Kidney epithelial cell (primary cell): ENCODE measurements at regions not wholly inside any gene's neighbourhood (a gene's known extent, or its start where the extent isn't known, plus 50 kb on each side); places are given as distances from the start of the nearest gene placed in this dataset.
"Not testable (repeated sequence)": the region's sequence is repeated elsewhere in the genome, so short reads cannot be mapped to it uniquely, and the experiment has no call there.

Source experiments
- DNase-seq: peaks from one replicate; pipeline ENCODE4 v3.0.0-alpha.2; 2010; ENCODE audit warnings: low read depth
- H3K27me3 ChIP-seq: 2 replicates; pipeline ENCODE4 v1.6.0; 2011; ENCODE audit warnings: low read length; ENCODE audit not compliant: control insufficient read depth, insufficient read depth
- H3K36me3 ChIP-seq: 2 replicates; pipeline ENCODE4 v1.5.1; 2011; ENCODE audit warnings: low read length; ENCODE audit not compliant: control insufficient read depth, insufficient read depth
- H3K4me3 ChIP-seq: 2 replicates; pipeline ENCODE4 v1.5.1; 2011; ENCODE audit warnings: low read depth, mild to moderate bottlenecking, control low read depth, low read length
- TF ChIP-seq, protein P1 (sequence below): IDR thresholded peaks from 2 replicates; pipeline ENCODE4 v1.5.1; 2011; ENCODE audit warnings: mild to moderate bottlenecking, moderate library complexity, low read length, control low read depth, inconsistent platforms; ENCODE audit not compliant: insufficient read depth, poor library complexity, severe bottlenecking

DNA sequence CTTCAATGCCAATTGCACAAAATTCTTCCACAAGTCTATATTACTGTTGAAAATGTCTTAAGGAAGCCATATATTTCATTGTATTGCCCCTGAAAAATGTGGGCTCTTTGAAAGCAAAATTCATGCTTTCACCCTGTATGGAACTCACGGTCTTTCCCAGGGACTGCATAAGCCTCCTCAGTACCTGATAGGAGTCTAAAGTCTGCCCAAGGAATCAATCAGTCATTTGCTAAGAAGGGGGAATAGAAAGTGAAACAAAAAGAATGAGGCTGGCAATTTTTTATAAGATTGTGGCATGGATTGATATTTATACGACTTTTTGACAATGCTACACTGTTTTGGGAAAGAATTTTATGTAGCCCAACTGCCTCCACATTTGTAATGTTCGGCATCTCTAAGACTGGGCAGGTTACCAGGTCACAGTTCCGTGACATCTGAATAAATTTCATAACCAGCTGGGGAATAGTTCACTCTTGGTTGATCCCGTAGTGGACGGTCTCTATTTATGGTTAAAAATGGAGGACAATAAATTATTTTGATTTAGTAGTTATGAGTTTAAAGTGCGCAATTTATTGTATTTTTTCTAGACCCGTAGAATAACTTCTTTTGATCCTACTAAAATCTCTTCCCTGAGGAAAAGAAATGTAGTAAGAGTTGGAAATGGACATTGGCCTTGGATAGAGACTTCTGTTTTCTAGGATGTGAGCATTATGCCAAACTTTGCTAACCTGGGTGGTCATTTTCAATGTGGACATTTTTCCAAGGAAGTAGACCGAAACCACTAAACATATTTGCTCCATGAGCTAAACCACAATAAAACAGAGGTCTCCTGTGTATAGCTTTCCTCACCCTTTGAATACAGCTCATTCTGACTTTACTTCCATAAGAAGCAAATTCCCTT is 1585.4 kb downstream of the EFNB2 start:
- no peaks in the 10 kb centered on the region for H3K36me3 ChIP-seq
- no peak overlapping the region for H3K4me3 ChIP-seq
- TF ChIP-seq, protein P1, sequence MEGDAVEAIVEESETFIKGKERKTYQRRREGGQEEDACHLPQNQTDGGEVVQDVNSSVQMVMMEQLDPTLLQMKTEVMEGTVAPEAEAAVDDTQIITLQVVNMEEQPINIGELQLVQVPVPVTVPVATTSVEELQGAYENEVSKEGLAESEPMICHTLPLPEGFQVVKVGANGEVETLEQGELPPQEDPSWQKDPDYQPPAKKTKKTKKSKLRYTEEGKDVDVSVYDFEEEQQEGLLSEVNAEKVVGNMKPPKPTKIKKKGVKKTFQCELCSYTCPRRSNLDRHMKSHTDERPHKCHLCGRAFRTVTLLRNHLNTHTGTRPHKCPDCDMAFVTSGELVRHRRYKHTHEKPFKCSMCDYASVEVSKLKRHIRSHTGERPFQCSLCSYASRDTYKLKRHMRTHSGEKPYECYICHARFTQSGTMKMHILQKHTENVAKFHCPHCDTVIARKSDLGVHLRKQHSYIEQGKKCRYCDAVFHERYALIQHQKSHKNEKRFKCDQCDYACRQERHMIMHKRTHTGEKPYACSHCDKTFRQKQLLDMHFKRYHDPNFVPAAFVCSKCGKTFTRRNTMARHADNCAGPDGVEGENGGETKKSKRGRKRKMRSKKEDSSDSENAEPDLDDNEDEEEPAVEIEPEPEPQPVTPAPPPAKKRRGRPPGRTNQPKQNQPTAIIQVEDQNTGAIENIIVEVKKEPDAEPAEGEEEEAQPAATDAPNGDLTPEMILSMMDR: no peak
- H3K27me3 ChIP-seq: no peaks in the 10 kb centered on the region
- DNase-seq: peak; percentile 51

DNA sequence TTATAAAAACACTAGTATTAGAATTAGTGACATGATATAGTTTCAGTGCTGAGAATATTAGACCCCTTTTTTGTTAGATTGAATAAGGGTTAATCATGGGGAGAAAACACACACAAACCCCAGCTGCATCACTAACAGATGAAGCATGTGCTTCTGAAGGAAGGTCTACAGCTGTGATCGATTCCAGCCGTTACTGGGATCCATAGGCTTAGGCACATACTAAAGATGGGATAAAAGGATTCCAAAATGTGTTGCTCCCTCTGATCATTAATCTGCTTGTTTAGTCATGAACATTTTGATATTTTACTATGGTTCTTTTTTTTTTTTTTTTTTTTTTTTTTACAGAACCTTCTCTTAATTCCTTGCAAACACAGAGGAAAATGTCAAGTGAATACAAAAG is 1591.3 kb downstream of the EFNB2 start:
- Histone ChIP-seq H3K27me3 (no peaks in the 10 kb centered on the region), H3K4me3 (no peak overlapping the region), H3K36me3 (no peaks in the 10 kb centered on the region)
- no peak for DNase-seq
- TF ChIP-seq, protein P1: no peak

DNA sequence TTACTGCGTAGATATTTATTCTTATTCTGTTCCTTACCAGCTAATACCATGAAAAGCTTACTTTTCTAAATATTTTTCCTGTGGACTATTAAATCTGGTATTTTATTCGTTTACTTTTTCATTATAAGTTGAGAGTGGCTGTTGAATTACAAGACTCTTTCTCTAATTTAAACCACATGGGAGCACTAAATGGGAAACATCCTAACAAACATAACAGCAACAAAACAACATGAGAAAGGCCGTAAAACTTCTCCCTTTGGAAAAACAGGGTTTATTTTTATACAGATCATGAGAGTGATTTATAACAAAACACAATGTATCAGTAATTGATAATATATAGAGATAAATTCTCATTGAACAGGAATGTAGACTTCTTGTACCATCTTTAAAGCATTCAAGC is 1592.1 kb downstream of the EFNB2 start:
- Histone ChIP-seq H3K4me3 (no peak overlapping the region), H3K27me3 (no peaks in the 10 kb centered on the region), H3K36me3 (no peaks in the 10 kb centered on the region)
- TF ChIP-seq, protein P1: no peak
- no peak for DNase-seq

DNA sequence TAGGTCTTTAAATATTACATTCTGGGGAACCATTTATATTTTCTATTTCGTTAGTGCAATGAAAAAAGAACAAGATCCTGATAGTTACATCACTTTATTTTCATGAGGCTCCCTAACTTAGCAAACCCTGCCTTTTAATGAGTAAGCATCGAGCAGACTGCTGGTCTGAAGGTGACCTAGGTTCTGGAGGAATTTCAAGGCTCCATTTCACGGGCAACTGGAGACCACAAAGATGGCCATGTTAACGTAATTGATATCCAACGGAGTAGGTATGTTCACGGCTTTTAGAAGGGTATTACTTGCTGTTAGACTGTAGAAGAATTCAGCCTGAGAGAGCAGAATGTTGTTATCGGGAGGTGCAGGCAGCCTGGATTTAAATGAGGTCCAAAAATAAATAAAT is 1597.6 kb downstream of the EFNB2 start:
- H3K36me3 ChIP-seq: no peaks in the 10 kb centered on the region
- H3K4me3 ChIP-seq: no peak overlapping the region
- DNase-seq: no peak
- H3K27me3 ChIP-seq: no peaks in the 10 kb centered on the region
- TF ChIP-seq, protein P1: no peak

DNA sequence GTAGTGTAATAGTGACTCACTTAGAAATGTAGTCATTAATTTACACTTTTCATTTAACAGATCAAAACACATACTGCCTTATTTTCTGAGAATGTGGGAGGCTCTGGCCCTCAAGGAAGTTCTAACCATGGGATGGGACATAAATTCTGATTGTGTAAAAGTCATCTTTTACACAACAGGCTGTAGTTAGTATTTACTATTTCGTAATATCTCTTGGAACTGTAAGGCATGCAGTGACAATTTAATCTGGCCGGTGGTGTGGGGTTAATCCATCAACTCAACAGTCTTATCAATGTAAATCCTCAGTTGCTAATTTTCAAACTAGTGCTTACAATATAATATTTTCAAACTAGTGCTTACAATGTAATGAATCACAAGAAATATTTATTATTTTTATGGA is 1599.2 kb downstream of the EFNB2 start:
- Histone ChIP-seq H3K4me3 (no peak overlapping the region), H3K27me3 (no peaks in the 10 kb centered on the region), H3K36me3 (no peaks in the 10 kb centered on the region)
- DNase-seq: no peak
- TF ChIP-seq, protein P1: no peak

DNA sequence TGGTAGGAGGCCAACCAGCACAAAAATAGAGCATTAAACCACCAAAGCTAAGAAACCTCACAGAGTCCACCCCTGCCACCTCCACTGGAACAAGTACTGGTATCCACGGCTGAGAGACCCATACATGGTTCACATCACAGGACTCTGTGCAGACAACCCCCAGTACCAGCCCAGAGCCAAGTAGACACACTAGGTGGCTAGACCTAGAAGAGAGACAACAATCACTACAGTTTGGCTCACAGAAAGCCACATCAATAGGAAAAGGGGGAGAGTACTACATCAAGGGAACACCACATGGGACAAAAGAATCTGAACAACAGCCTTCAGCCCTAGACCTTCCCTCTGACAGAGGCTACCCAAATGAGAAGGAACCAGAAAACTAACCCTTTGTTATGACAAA is 1614.9 kb downstream of the EFNB2 start:
- DNase-seq, H3K4me3 ChIP-seq, H3K27me3 ChIP-seq, H3K36me3 ChIP-seq: not testable (repeated sequence)
